ENCODE measurements at regions not wholly inside any gene's neighbourhood (a gene's known extent, or its start where the extent isn't known, plus 50 kb on each side); places are given as distances from the start of the nearest gene placed in this dataset.

GRCh38 chr3:118269537-118270125, 765.0 kb downstream of the IGSF11 start:
- TF ChIP-seq CTCF (conservative IDR thresholded peaks at IDR 0.05; ENCODE audit: low read depth, low read length), result no peak
- DNase-seq (ENCODE audit: low read depth), result no peak

GRCh38 chr3:118272991-118273390, 761.7 kb downstream of the IGSF11 start:
- no peak for TF ChIP-seq CTCF (conservative IDR thresholded peaks at IDR 0.05; ENCODE audit: low read depth, low read length)
- no peak for DNase-seq (ENCODE audit: low read depth)

More at GRCh38 chr3:118269537-118270125, 765.0 kb downstream of the IGSF11 start:
- H3K4me3 ChIP-seq (ENCODE audit: low read depth, low read length), result no peak overlapping the region

GRCh38 chr3:118277814-118278213, 756.8 kb downstream of the IGSF11 start:
- TF ChIP-seq CTCF (conservative IDR thresholded peaks at IDR 0.05; ENCODE audit: low read depth, low read length), result no peak
- no peak for DNase-seq (ENCODE audit: low read depth)

More at GRCh38 chr3:118272991-118273390, 761.7 kb downstream of the IGSF11 start:
- no peak overlapping the region for H3K4me3 ChIP-seq (ENCODE audit: low read depth, low read length)

GRCh38 chr3:118292841-118293240, 741.8 kb downstream of the IGSF11 start:
- no peak for TF ChIP-seq CTCF (conservative IDR thresholded peaks at IDR 0.05; ENCODE audit: low read depth, low read length)
- no peak for DNase-seq (ENCODE audit: low read depth)
- no peak overlapping the region for H3K4me3 ChIP-seq (ENCODE audit: low read depth, low read length)

More at GRCh38 chr3:118277814-118278213, 756.8 kb downstream of the IGSF11 start:
- H3K4me3 ChIP-seq (ENCODE audit: low read depth, low read length), result no peak overlapping the region

- no peak for TF ChIP-seq CTCF (conservative IDR thresholded peaks at IDR 0.05; ENCODE audit: low read depth, low read length)
- no peak overlapping the region for H3K4me3 ChIP-seq (ENCODE audit: low read depth, low read length)
- no peak for DNase-seq (ENCODE audit: low read depth)
Observed at GRCh38 chr3:118298133-118298532, 736.5 kb downstream of the IGSF11 start.

- no peak for TF ChIP-seq CTCF (conservative IDR thresholded peaks at IDR 0.05; ENCODE audit: low read depth, low read length)
- no peak for DNase-seq (ENCODE audit: low read depth)
- no peak overlapping the region for H3K4me3 ChIP-seq (ENCODE audit: low read depth, low read length)
Observed at GRCh38 chr3:118304557-118304956, 730.1 kb downstream of the IGSF11 start.

GRCh38 chr3:118332699-118333098, 701.9 kb downstream of the IGSF11 start:
- no peak for DNase-seq (ENCODE audit: low read depth)
- no peak overlapping the region for H3K4me3 ChIP-seq (ENCODE audit: low read depth, low read length)
- TF ChIP-seq CTCF (conservative IDR thresholded peaks at IDR 0.05; ENCODE audit: low read depth, low read length), result no peak

Data from epithelial cell of proximal tubule (primary cell).